AG09319 (cell line): ENCODE measurements at regions not wholly inside any gene's neighbourhood (a gene's known extent, or its start where the extent isn't known, plus 50 kb on each side); places are given as distances from the start of the nearest gene placed in this dataset.

Source experiments
- DNase-seq: peaks from one replicate; pipeline ENCODE4 v3.0.0-alpha.2; 2010; ENCODE audit warnings: low read depth; ENCODE audit errors: extremely low read depth
- TF ChIP-seq, protein P1 (sequence below): IDR thresholded peaks from 2 replicates; pipeline ENCODE4 v1.5.1; 2011; ENCODE audit warnings: low read depth, mild to moderate bottlenecking, inconsistent platforms, low read length, moderate library complexity

DNA sequence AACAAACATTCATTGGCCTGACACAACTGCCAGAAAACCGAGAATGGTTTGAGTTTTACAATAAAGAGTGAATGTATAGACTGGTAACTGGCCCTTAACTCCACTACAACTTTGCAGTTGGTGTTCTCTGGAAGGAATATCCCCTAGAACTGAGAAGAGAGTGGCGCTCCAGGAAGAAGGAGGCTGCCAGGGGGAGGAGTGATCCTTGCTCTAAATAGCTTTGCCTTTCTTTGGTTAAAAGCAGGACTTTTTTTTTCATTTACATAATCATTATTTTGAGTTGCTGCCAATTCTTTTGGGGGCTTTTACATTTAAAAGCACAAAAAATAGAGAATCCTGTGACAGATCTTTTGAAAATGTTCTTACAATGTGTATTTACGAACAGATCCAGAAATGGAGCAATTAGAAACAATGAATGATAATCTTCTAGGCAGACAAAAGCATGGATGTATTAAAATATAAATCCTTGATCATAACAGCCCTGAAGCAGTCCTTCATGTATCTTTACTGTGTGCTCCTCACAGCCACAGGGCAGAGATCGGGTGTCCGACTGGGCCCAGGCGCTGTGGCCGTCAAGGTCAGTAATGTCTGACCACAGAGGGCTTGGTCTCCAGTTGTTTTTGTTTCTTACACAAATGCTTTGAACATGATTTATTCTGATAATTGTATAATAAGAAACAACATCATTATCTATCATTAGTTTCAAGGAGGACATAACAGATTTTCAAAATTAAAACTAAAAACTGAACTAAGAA, 612.2 kb downstream of the HDGFL1 start:
- no peak for DNase-seq
- TF ChIP-seq, protein P1, sequence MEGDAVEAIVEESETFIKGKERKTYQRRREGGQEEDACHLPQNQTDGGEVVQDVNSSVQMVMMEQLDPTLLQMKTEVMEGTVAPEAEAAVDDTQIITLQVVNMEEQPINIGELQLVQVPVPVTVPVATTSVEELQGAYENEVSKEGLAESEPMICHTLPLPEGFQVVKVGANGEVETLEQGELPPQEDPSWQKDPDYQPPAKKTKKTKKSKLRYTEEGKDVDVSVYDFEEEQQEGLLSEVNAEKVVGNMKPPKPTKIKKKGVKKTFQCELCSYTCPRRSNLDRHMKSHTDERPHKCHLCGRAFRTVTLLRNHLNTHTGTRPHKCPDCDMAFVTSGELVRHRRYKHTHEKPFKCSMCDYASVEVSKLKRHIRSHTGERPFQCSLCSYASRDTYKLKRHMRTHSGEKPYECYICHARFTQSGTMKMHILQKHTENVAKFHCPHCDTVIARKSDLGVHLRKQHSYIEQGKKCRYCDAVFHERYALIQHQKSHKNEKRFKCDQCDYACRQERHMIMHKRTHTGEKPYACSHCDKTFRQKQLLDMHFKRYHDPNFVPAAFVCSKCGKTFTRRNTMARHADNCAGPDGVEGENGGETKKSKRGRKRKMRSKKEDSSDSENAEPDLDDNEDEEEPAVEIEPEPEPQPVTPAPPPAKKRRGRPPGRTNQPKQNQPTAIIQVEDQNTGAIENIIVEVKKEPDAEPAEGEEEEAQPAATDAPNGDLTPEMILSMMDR, result no peak

- TF ChIP-seq, protein P1, result no peak
- DNase-seq, result no peak
These were observed 614.5 kb downstream of the HDGFL1 start for GRCh38 chr6:23183846-23184245.

DNA sequence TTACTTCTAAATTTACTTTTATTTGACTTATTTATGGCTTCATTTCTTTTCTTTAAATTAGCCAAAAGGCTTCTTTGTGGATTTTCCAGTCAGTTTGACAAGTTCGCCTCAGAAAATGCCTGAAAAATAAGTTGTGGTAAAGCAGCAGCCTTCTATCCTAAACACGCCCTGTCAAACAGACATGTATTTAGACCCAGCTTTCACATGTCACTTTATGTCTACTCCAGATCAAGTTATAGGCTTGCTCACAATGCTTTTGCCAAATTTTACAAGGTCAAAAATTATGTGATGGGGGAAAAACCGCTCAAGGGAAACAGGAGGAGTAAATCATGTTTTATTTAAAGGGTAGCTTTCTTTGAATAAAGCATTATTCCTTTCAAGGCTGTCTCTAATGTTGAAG, 615.0 kb downstream of the HDGFL1 start:
- no peak for DNase-seq

DNA sequence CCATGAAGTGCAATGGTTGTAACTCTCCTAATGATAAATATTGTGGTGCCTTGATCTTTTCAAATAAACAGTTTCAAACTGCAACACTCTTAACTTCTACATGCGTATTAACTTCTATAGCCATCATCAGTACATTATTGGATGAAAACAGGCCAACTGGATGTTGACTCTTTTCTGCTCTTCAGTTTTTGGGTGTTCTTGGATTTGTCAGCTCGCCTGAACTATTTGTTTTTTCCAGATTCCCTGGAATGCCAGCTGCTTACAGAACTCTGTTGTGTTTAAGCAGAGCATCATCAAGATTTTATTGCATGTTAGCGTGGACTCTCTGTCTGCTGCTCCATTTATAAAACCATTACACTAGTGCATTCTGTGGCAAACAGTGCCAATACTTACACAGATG, 626.1 kb downstream of the HDGFL1 start:
- DNase-seq, result no peak
- TF ChIP-seq, protein P1, result no peak

More for the DNA sequence above, 615.0 kb downstream of the HDGFL1 start:
- TF ChIP-seq, protein P1, result no peak

- DNase-seq, result no peak
- TF ChIP-seq, protein P1, result no peak
These were observed 630.2 kb downstream of the HDGFL1 start for GRCh38 chr6:23199541-23199940.

DNA sequence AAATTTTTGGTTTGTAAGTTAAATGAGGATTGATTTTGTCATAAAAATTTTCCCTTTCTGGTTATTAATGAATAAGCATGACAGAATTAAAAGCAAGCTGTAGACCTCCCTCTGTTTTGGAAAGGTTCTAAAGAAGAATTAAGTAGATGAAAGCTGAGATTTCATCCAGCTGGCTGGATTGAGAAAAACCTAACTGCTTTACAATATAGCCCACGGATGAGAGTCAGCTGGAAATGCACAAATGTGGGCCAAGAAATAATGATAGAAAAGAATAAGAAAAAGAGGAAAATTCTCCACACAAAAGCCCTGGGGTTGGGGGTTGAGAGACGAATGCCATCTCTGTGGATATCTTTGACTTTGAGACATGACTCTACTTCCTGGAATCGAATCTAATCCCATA, 631.6 kb downstream of the HDGFL1 start:
- TF ChIP-seq, protein P1, result no peak
- DNase-seq, result no peak

DNA sequence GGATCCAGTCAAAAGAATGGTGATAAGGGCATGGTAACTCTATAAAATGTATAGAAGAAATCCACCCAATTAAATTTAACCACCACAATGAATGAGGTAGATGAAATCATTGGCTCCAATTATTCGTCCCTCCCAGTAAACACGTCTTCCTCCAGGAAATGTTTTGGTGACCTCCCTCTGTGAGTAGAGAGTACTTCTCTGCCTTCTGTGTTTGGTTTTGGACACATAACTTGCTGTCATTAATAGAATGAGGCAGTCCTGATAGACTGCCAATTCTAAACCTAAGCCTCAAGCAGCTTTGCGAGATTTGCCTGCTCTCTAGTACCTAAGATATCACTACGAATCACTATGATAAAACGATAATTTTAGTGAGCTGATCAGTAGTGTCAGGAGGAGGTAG, 632.8 kb downstream of the HDGFL1 start:
- no peak for DNase-seq
- TF ChIP-seq, protein P1, result no peak
